IMR-90 (cell line): ENCODE measurements at regions not wholly inside any gene's neighbourhood (a gene's known extent, or its start where the extent isn't known, plus 50 kb on each side); places are given as distances from the start of the nearest gene placed in this dataset.

Source experiments
- CEBPB ChIP-seq: IDR thresholded peaks from 2 replicates; pipeline ENCODE4 v1.6.1; 2012; ENCODE audit warnings: low read depth, low read length, improper control_type of control experiment
- CTCF ChIP-seq: conservative IDR thresholded peaks from 2 replicates; pipeline ENCODE4 v1.5.1; 2012; ENCODE audit warnings: mild to moderate bottlenecking, low read depth, low read length, improper control_type of control experiment
- ELK1 ChIP-seq: fragments of 150-350 bp; IDR thresholded peaks from 2 replicates; pipeline ENCODE4 v1.6.1; 2016; ENCODE audit warnings: low read depth, mild to moderate bottlenecking, low read length, moderate library complexity, borderline replicate concordance
- MXI1 ChIP-seq: IDR thresholded peaks from 2 replicates; pipeline ENCODE4 v1.6.1; 2012; ENCODE audit warnings: low read depth, mild to moderate bottlenecking, low read length, moderate library complexity, borderline replicate concordance
- POLR2A ChIP-seq: IDR thresholded peaks from 2 replicates; pipeline ENCODE4 v1.6.1; 2012; ENCODE audit warnings: mild to moderate bottlenecking, low read depth, low read length
- RAD21 ChIP-seq: IDR thresholded peaks from 2 replicates; pipeline ENCODE4 v1.6.1; 2012; ENCODE audit warnings: low read length, improper control_type of control experiment
- RCOR1 ChIP-seq: IDR thresholded peaks from 2 replicates; pipeline ENCODE4 v1.6.1; 2012; ENCODE audit warnings: mild to moderate bottlenecking, low read length, improper control_type of control experiment; ENCODE audit not compliant: insufficient replicate concordance
- SMC3 ChIP-seq: fragments of 150-350 bp; IDR thresholded peaks from 2 replicates; pipeline ENCODE4 v1.6.1; 2016; ENCODE audit warnings: low read depth, mild to moderate bottlenecking, antibody characterized with exemption, low read length, moderate library complexity
- USF2 ChIP-seq: fragments of 150-350 bp; IDR thresholded peaks from 2 replicates; pipeline ENCODE4 v1.6.1; 2017; ENCODE audit warnings: mild to moderate bottlenecking, antibody characterized with exemption, low read length, low read depth

- TF ChIP-seq SMC3, result no peak
- TF ChIP-seq CTCF, result no peak
- TF ChIP-seq POLR2A, result no peak
- no peak for TF ChIP-seq MXI1
- no peak for TF ChIP-seq RAD21
- no peak for TF ChIP-seq ELK1
- TF ChIP-seq CEBPB, result no peak
- TF ChIP-seq USF2, result no peak
- no peak for TF ChIP-seq RCOR1
These were observed 2170.2 kb downstream of the PCDH7 start for GRCh38 chr4:32890398-32890797.
